ENCODE measurements at regions not wholly inside any gene's neighbourhood (a gene's known extent, or its start where the extent isn't known, plus 50 kb on each side); places are given as distances from the start of the nearest gene placed in this dataset.

GRCh38 chr4:181550381-181550780 lies 692.8 kb upstream of the TENM3 start:
- intact Hi-C loops (cut with DNase I) = no loop called here
- DNase-seq (ENCODE audit: low spot score) = no peak

- intact Hi-C loops (cut with DNase I) = no loop called here
- no peak for DNase-seq (ENCODE audit: low spot score)
These were observed 683.6 kb upstream of the TENM3 start for GRCh38 chr4:181559637-181560036.

- DNase-seq (ENCODE audit: low spot score) = no peak
- intact Hi-C loops (cut with DNase I) = no loop called here
These were observed 680.8 kb upstream of the TENM3 start for GRCh38 chr4:181562399-181562798.

GRCh38 chr4:181564625-181565024 lies 678.6 kb upstream of the TENM3 start:
- intact Hi-C loops (cut with DNase I) = no loop called here
- no peak for DNase-seq (ENCODE audit: low spot score)

- no peak for DNase-seq (ENCODE audit: low spot score)
- intact Hi-C loops (cut with DNase I) = no loop called here
These were observed 676.7 kb upstream of the TENM3 start for GRCh38 chr4:181566490-181566889.

GRCh38 chr4:181569553-181569952 lies 673.6 kb upstream of the TENM3 start:
- intact Hi-C loops (cut with DNase I) = no loop called here
- DNase-seq (ENCODE audit: low spot score) = no peak

- intact Hi-C loops (cut with DNase I) = no loop called here
- no peak for DNase-seq (ENCODE audit: low spot score)
These were observed 664.3 kb upstream of the TENM3 start for GRCh38 chr4:181578911-181579310.

GRCh38 chr4:181579486-181579885 lies 663.7 kb upstream of the TENM3 start:
- DNase-seq (ENCODE audit: low spot score) = no peak
- intact Hi-C loops (cut with DNase I) = no loop called here

GRCh38 chr4:181581983-181582382 lies 661.2 kb upstream of the TENM3 start:
- DNase-seq (ENCODE audit: low spot score) = no peak
- intact Hi-C loops (cut with DNase I) = no loop called here

GRCh38 chr4:181582595-181582994 lies 660.6 kb upstream of the TENM3 start:
- intact Hi-C loops (cut with DNase I) = no loop called here
- DNase-seq (ENCODE audit: low spot score) = no peak

GRCh38 chr4:181588733-181589302 lies 654.4 kb upstream of the TENM3 start:
- intact Hi-C loops (cut with DNase I) = no loop called here
- no peak for DNase-seq (ENCODE audit: low spot score)

- intact Hi-C loops (cut with DNase I) = no loop called here
- no peak for DNase-seq (ENCODE audit: low spot score)
These were observed 650.9 kb upstream of the TENM3 start for GRCh38 chr4:181592221-181592745.

- intact Hi-C loops (cut with DNase I) = no loop called here
- no peak for DNase-seq (ENCODE audit: low spot score)
These were observed 649.5 kb upstream of the TENM3 start for GRCh38 chr4:181593703-181594102.

- DNase-seq (ENCODE audit: low spot score) = no peak
- intact Hi-C loops (cut with DNase I) = no loop called here
These were observed 649.0 kb upstream of the TENM3 start for GRCh38 chr4:181594188-181594587.

- intact Hi-C loops (cut with DNase I) = no loop called here
- no peak for DNase-seq (ENCODE audit: low spot score)
These were observed 647.5 kb upstream of the TENM3 start for GRCh38 chr4:181595716-181596115.

- intact Hi-C loops (cut with DNase I) = no loop called here
- DNase-seq (ENCODE audit: low spot score) = no peak
These were observed 645.4 kb upstream of the TENM3 start for GRCh38 chr4:181597766-181598165.

GRCh38 chr4:181599134-181599533 lies 644.1 kb upstream of the TENM3 start:
- DNase-seq (ENCODE audit: low spot score) = no peak
- intact Hi-C loops (cut with DNase I) = no loop called here

GRCh38 chr4:181601103-181601502 lies 642.1 kb upstream of the TENM3 start:
- DNase-seq (ENCODE audit: low spot score) = no peak
- intact Hi-C loops (cut with DNase I) = no loop called here

GRCh38 chr4:181604546-181604945 lies 638.7 kb upstream of the TENM3 start:
- intact Hi-C loops (cut with DNase I) = no loop called here
- DNase-seq (ENCODE audit: low spot score) = no peak

- intact Hi-C loops (cut with DNase I) = no loop called here
- DNase-seq (ENCODE audit: low spot score) = no peak
These were observed 636.9 kb upstream of the TENM3 start for GRCh38 chr4:181606300-181606699.

- intact Hi-C loops (cut with DNase I) = no loop called here
- DNase-seq (ENCODE audit: low spot score) = no peak
These were observed 635.0 kb upstream of the TENM3 start for GRCh38 chr4:181608181-181608580.

All from posterior vena cava (tissue), 2 donors.